OCI-LY7 (cell line): ENCODE measurements at regions not wholly inside any gene's neighbourhood (a gene's known extent, or its start where the extent isn't known, plus 50 kb on each side); places are given as distances from the start of the nearest gene placed in this dataset.

Experiments
- EZH2phosphoT487 ChIP-seq: fragments of 200-600 bp; sonication (generic); IDR thresholded peaks from 2 replicates; pipeline ENCODE4 v1.6.1; 2018; ENCODE audit warnings: low read depth, borderline replicate concordance, mild to moderate bottlenecking, mixed run types, antibody characterized with exemption, low read length, moderate library complexity, mixed read lengths
- TF ChIP-seq, protein P1 (sequence below): fragments of 200-600 bp; sonication (generic); conservative IDR thresholded peaks from 2 replicates; pipeline ENCODE4 v1.5.1; 2014; ENCODE audit warnings: mild to moderate bottlenecking, antibody characterized with exemption, low read length, moderate library complexity, mixed read lengths

DNA sequence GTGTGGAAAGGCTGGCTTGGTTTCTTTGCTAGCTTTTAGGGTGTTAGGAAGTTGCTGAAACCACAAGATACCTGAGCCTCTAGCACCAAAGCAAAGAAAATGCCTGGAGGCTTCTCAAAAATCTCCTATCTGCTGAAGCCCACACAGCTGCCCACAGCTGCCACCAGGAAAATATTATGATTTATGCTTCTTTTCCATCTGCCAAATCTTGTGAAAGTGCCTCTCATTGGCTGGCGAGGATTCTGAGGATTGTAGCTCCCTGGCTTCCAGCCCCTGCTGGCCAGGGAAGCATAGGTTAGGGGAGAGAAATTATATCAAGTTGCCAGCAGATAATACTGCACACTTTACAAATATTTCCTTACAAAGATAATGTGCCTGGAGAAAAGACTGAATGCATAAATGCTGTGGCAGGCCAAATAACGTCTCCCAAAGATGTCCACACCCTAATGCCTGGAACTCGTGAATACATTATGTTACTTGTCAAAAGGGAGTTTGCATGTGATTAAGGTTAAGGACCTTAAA, 98.4 kb downstream of the MRPL14 start:
- TF ChIP-seq, protein P1, sequence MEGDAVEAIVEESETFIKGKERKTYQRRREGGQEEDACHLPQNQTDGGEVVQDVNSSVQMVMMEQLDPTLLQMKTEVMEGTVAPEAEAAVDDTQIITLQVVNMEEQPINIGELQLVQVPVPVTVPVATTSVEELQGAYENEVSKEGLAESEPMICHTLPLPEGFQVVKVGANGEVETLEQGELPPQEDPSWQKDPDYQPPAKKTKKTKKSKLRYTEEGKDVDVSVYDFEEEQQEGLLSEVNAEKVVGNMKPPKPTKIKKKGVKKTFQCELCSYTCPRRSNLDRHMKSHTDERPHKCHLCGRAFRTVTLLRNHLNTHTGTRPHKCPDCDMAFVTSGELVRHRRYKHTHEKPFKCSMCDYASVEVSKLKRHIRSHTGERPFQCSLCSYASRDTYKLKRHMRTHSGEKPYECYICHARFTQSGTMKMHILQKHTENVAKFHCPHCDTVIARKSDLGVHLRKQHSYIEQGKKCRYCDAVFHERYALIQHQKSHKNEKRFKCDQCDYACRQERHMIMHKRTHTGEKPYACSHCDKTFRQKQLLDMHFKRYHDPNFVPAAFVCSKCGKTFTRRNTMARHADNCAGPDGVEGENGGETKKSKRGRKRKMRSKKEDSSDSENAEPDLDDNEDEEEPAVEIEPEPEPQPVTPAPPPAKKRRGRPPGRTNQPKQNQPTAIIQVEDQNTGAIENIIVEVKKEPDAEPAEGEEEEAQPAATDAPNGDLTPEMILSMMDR: no peak
- no peak for TF ChIP-seq EZH2phosphoT487
